ENCODE measurements at regions not wholly inside any gene's neighbourhood (a gene's known extent, or its start where the extent isn't known, plus 50 kb on each side); places are given as distances from the start of the nearest gene placed in this dataset.
"Not testable (repeated sequence)": the region's sequence is repeated elsewhere in the genome, so short reads cannot be mapped to it uniquely, and the experiment has no call there.

- H3K27ac ChIP-seq = no peak overlapping the region
- TF ChIP-seq, protein P1, sequence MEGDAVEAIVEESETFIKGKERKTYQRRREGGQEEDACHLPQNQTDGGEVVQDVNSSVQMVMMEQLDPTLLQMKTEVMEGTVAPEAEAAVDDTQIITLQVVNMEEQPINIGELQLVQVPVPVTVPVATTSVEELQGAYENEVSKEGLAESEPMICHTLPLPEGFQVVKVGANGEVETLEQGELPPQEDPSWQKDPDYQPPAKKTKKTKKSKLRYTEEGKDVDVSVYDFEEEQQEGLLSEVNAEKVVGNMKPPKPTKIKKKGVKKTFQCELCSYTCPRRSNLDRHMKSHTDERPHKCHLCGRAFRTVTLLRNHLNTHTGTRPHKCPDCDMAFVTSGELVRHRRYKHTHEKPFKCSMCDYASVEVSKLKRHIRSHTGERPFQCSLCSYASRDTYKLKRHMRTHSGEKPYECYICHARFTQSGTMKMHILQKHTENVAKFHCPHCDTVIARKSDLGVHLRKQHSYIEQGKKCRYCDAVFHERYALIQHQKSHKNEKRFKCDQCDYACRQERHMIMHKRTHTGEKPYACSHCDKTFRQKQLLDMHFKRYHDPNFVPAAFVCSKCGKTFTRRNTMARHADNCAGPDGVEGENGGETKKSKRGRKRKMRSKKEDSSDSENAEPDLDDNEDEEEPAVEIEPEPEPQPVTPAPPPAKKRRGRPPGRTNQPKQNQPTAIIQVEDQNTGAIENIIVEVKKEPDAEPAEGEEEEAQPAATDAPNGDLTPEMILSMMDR (IDR thresholded peaks at IDR 0.05) = no peak
- no peak overlapping the region for H3K4me3 ChIP-seq
- no peak for DNase-seq (ENCODE audit: low spot score)
These were observed 511.1 kb downstream of the IRS2 start for GRCh38 chr13:109275139-109275745.

GRCh38 chr13:109274188-109274821 is 512.1 kb downstream of the IRS2 start:
- TF ChIP-seq, protein P1 (IDR thresholded peaks at IDR 0.05) = no peak
- DNase-seq (ENCODE audit: low spot score) = no peak
- Histone ChIP-seq H3K27ac (no peak overlapping the region), H3K4me3 (no peak overlapping the region)

DNA sequence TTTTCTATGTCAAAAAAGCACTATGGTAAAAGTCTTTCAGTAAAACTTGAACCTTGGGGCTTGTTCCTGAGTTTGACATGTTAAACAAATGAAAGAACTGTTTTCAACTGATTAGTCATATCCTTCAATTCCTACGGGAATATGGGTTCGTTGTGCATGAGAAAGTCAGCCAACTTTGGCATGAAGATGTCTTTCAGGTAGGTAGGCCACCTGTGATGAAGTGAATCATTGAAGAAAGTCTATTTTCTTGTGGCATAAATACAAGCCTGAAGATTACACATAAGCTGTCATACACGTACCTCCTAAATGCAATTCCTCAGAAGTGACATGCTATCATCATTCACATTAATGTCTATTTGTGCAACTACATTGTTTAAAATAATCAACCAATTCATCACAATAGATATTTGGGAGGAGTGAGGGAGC is 513.0 kb downstream of the IRS2 start:
- TF ChIP-seq, protein P1 (IDR thresholded peaks at IDR 0.05) = no peak
- H3K4me3 ChIP-seq = no peak overlapping the region
- no peak overlapping the region for H3K27ac ChIP-seq
- no peak for DNase-seq (ENCODE audit: low spot score)

DNA sequence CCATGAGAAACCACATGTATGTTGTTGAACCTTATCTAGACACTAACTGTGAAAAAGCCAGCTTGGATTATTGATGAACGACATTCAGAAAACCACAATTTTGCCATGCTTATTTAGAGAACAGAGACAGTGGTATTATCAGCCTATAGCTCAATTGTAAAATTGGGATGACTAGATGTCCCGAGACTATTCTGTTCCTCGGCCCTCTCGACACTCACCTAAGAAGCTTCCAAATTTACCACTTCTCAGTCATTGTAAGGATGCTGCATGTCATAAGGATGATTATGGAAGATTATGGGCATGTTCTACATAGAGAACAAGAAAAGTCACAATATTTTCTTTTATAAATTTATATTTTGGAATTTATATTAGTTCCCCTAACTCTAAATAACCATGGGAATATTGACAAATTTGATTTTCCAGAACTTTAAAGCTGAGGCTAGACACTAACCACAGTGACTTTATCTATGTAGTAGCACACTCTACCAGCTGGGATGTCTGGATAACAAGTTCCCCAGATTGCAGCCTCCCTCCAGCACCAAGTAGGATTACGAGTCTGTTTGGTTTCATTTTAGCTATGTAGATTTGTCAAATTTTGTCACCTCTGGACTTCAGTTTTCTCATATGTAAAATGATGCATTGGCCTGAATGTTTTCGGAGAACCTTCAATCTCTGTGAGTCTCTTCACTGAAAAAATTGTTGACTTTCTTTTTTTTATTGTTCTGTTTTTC is 513.6 kb downstream of the IRS2 start:
- DNase-seq (ENCODE audit: low spot score) = no peak
- TF ChIP-seq, protein P1 (IDR thresholded peaks at IDR 0.05) = no peak
- H3K27ac ChIP-seq = no peak overlapping the region
- no peak overlapping the region for H3K4me3 ChIP-seq

- H3K27ac ChIP-seq = no peak overlapping the region
- TF ChIP-seq, protein P1 (IDR thresholded peaks at IDR 0.05) = no peak
- no peak for DNase-seq (ENCODE audit: low spot score)
- no peak overlapping the region for H3K4me3 ChIP-seq
These were observed 514.5 kb downstream of the IRS2 start for GRCh38 chr13:109271555-109272541.

DNA sequence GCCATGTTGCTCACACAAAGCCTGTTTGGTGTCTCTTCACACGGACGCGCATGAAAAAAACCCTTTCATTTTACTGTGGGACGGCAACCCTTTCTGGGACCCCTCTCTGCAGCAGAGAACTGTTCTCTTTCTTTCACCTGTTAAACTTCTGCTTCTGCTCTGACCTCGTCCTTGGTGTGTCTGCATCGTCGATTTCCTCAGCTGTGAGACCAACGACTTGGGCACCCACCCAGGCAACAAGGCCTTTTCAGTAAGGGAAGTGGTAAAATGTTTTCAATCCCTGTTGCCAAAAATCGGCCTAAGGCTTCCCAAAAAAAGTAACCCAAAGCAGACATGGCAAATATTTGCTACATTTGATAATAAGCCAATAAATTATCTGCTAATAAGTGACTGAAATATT is 515.3 kb downstream of the IRS2 start:
- Histone ChIP-seq H3K4me3 (no peak overlapping the region), H3K27ac (no peak overlapping the region)
- no peak for DNase-seq (ENCODE audit: low spot score)
- TF ChIP-seq, protein P1 (IDR thresholded peaks at IDR 0.05) = no peak

GRCh38 chr13:109269381-109269780 is 517.0 kb downstream of the IRS2 start:
- H3K4me3 ChIP-seq; H3K27ac ChIP-seq; DNase-seq (ENCODE audit: low spot score): not testable (repeated sequence)

DNA sequence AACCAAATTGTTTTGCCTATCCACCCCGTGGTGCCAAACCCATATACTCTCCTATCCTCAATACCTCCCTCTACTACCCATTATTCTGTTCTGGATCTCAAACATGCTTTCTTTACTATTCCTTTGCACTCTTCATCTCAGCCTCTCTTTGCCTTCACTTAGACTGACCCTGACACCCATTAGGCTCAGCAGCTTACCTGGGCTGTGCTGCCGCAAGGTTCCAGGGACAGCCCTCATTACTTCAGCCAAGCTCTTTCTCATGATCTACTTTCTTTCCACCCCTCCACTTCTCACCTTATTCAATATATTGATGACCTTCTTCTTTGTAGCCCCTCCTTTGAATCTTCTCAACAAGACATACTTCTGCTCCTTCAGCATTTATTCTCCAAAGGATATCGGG is 517.9 kb downstream of the IRS2 start:
- DNase-seq (ENCODE audit: low spot score); H3K4me3 ChIP-seq; H3K27ac ChIP-seq: not testable (repeated sequence)

DNA sequence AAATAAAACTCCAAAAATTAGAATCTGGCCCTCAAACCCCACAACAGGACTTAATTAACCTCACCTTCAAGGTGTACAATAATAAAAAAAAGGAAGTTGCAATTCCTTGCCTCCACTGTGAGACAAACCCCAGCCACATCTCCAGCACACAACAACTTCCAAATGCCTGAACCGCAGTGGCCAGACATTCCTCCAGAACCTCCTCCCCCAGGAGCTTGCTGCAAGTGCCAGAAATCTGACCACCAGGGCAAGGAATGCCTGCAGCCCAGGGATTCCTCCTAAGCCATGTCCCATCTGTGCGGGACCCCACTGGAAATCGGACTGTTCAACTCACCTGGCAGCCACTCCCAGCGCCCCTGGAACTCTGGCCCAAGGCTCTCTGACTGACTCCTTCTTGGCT is 519.0 kb downstream of the IRS2 start:
- not testable (repeated sequence) for DNase-seq (ENCODE audit: low spot score); H3K4me3 ChIP-seq; H3K27ac ChIP-seq

DNA sequence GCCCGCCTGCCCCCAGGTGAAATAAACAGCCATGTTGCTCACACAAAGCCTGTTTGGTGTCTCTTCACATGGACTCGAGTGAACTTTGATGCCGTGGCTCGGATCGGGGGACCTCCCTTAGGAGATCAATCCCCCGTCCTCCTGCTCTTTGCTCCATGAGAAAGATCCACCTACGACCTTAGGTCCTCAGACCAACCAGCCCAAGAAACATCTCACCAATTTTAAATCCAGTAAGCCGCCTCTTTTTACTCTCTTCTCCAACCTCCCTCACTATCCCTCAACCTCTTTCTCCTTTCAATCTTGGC is 521.0 kb downstream of the IRS2 start:
- not testable (repeated sequence) for H3K4me3 ChIP-seq; DNase-seq (ENCODE audit: low spot score); H3K27ac ChIP-seq
